Glomerular visceral epithelial cell (primary cell): ENCODE measurements at regions not wholly inside any gene's neighbourhood (a gene's known extent, or its start where the extent isn't known, plus 50 kb on each side); places are given as distances from the start of the nearest gene placed in this dataset.

Experiments
- DNase-seq: peaks from one replicate; pipeline ENCODE4 v3.0.0-alpha.2; 2016; ENCODE audit errors: extremely low spot score

GRCh38 chr4:184879271-184879670 is 53.5 kb upstream of the ACSL1 start:
- no peak for DNase-seq

DNA sequence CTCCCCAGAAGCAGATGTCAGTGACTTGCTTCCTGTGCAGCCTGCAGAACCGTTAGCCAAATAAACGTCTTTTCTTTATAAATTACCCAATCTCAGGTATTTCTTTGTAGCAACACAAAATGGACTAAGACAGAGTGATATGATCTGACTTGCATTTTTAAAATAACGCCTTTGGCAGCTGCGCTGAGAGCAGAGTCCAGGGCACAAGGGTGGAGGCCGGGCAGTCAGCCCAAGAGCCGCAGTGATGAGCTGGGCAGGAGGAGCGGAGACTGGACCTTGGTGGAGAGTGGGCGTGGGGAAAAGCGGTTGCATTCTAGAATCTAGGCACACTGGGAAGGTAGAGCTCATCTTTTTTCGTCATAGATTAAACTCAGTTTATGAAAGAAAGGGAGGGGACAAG is 56.5 kb upstream of the ACSL1 start:
- no peak for DNase-seq

- no peak for DNase-seq
These were observed 57.3 kb upstream of the ACSL1 start for GRCh38 chr4:184883024-184883423.

- DNase-seq = no peak
These were observed 59.1 kb upstream of the ACSL1 start for GRCh38 chr4:184884883-184885282.

DNA sequence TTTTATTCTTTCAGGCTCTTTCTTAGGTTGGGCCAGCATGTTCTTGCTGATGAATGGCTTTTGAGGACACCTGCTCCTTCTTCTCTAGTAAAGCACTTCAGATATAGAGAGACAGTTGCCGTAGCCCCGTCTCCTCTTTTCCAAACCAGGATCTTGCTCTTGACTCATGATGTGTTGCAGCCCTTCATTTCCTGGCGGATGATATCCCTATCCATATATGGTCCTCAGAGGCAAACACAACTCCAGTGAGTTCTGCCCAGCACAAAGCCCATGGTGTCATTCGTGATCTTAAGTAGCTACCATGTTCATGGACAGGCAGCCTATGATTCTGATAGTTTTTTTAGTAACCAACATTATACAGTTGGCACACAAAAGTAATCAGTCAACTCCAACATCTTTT is 59.8 kb upstream of the ACSL1 start:
- no peak for DNase-seq

DNA sequence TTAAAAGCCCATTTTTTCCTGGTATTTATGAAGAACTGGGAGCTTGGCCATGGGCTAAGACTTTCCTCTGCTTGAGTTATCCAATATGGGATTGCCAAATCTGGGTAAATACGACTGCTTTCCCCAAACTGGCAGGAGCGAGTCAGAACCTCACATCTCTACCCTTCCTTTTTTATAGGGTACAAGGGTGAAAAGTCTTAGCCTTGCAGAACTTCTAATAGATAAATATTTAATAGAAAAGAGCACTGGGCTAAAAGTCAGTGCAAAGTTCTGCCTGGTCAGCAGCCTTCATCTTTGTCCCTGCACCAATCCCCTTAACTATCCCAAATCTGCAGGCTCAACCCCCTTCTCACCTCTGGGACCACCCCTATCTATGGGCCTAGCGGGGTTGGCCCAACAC is 61.6 kb upstream of the ACSL1 start:
- no peak for DNase-seq

GRCh38 chr4:184887947-184888346 is 62.2 kb upstream of the ACSL1 start:
- no peak for DNase-seq

- DNase-seq = no peak
These were observed 64.0 kb upstream of the ACSL1 start for GRCh38 chr4:184889666-184890335.

DNA sequence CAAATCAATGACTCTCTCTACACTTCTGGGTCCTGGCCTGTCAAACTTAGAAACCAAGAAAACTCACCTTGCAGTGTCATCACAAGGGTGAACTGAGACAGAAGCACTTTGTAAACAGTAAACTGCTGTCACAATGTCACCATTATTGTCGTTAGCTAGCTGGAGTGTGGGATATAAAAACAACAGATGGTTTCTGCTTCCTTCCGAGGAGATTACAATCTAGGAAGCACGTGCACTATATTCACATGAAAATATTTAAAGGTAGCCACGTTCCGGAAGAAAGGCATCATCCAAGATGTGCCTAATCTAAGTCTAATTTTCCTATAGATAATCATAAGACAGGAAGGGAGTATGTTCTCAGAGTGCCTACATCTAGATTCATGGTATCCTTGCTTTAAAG is 64.7 kb upstream of the ACSL1 start:
- DNase-seq = no peak

GRCh38 chr4:184891816-184892397 is 66.1 kb upstream of the ACSL1 start:
- DNase-seq = no peak

GRCh38 chr4:184892999-184893398 is 67.2 kb upstream of the ACSL1 start:
- DNase-seq = no peak

- DNase-seq = no peak
These were observed 68.2 kb upstream of the ACSL1 start for GRCh38 chr4:184893801-184894571.

DNA sequence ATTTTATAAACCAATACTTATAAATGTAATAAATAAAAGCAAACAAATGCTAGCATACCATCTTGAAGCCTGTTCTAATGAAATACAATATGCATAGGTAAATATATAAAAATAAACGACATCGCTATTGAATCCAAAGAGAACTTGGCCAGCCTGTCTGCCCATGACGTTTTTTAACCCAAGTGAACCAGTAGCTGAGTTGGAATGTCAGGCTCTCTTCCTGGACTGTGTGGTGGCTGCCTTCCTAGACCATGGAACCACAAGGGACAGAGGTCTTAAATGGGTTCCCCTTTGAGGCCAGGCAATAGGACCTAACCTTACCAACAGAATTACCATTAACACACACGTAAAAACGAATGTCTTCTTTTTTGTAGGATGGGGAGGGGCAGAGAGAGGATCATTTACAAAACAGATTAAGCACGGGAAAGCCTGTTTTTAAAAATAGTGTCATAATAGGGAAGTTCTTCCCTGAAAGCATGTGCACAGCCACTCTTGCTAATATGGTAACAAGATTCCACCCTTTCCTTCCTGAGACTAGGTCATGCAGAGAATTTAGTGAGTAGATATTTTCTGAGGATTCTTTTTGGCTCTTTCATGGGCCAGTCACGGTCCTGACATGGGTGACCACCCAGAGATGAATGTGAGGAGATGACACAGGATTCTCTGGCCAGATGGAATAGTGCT is 69.4 kb upstream of the ACSL1 start:
- no peak for DNase-seq

DNA sequence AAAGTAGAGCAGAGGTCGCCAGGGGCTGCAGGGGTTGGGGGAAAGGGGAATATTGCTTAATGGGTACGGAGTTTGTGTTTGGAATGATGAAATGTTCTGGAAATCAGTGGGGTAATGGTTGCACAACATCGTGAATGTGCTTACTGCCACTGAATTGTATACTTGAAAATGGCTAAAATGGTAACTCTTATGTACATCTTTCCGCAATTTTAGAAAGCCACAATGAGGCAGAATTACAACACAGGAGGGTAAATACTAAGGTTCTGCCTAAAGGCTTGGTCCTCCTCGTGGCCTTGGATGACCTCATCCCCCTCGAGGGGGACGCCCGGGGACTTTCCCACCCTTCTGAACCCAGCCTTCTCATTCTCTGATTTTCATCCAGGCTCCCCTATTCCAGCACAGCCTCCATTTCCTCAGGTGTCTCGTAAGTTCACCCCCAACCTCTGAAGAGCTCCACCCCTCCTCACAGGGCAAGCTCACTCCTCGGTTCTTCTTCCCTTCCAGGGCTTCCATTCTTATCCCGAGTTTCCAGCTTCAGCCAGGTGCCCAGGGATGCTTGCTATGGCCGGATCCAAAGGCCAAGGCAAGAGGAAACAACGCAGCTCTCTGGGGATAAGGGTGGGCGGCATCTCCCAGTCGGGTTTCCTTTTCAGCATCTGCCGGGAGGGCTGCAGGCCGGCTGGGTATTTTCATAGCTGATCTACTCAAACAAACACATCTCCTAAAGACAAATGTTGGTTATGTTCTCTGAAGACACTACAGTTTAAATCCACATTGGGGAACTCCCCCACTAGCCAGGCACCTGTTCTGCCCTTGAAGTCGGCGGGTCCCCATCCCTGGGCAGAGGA is 71.3 kb upstream of the ACSL1 start:
- DNase-seq = no peak

DNA sequence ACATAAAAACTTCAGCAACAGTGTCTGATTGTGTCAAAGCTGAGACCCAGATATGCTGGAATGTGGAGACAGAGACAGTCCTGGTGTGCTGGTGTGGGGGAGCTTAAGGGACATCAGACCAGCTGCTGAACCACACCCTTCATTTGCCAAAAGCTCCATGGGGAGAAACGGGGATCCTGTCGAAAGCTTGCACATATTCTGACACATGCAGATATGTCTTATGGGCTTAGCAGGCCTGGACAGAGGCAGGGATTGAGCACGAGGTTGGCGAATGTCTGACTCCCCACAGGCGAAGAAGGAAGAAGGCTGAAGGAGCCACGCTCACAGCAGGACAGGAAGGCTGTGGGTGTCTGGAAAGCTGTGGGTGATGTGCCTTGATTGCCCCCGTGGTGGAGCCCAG is 72.1 kb upstream of the ACSL1 start:
- no peak for DNase-seq

- no peak for DNase-seq
These were observed 73.0 kb upstream of the ACSL1 start for GRCh38 chr4:184898793-184899192.

DNA sequence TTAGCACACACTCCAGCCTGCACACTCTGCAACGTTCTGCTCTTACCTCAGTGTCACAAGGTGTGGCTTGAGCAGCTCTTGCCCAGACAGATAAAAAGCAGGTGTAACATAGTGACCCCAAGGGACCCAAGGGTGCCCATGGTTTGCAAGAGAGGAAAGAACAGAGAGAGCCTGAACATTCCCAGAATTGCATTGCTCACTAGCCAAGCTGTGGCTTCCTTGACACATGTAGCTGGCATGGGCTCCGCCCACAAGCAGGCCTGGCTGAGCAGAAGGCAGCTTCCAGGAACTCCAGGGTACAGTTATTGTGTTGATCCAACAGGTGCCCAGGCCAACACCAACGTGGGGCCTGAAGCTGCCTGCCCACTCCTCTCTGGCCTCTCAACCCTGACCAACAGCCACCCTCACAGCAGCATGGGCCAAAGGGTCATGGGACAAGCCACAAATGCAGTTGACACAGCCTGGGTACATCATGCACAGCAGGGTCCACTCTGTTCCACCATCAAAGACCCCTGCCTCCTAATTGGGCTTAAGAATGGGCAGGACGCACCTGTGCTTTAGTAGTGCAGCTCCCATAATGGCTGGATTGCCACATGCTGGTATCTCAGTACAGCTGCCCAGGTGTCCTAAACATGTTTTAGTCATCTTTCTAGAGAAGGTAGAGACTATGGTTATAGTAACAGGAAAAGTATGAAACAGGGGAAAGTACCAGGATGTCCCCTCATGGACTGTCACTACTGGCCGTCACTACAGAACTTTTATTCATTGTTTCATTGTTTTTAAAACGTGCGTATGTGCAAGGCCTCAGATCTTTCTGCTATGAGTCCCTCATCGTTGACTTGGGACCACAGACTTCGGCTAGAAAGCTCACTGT is 73.7 kb upstream of the ACSL1 start:
- peak; percentile 35 for DNase-seq

DNA sequence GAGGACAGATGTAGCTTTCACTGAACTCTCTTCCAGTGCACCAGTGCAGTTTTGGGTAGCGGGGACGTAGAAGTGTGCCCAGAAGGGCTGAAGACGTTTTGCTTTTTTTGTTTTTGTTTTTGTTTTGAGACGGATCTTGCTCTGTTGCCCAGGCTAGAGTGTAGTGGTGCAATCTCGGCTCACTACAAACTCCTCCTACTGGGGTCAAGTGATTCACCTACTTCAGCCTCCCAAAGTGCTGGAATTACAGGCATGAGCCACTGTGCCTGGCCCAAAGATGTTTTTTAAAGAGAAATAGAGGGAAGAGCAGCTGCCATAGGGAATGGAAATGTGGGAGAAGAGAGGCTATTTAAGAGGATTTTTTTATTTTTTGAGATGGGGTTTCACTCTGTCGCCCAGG is 74.4 kb upstream of the ACSL1 start:
- no peak for DNase-seq

- DNase-seq = no peak
These were observed 76.8 kb upstream of the ACSL1 start for GRCh38 chr4:184902550-184902949.

DNA sequence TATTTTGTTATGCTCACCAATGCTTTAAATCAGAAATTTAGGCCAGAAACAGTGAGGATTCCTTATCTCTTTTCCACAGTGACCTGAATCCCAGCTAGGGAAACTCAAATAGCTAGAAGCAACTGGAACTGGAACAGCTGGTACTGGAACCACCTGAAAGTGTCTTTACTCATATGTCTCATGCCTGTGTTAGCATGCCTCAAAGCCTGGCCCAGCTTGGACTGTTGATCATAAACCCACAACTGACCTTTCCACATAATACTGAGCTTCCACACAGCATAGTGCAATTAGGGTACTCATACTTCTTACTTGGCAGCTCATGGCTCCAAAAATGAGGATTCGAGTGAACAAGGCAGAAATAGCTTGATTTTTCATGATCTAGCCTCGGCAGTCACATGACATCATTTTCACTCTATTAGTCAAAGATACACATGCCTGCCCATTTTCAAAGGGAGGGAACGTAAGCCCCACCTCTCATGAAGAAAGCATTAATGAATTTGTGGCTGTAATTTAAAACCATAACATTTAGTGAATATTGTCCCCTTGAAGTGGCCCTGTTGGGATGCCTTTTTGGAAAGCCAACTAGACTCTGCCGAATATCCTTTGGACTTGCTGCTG is 80.8 kb upstream of the ACSL1 start:
- DNase-seq = no peak
